Ramos (cell line): ENCODE measurements at regions not wholly inside any gene's neighbourhood (a gene's known extent, or its start where the extent isn't known, plus 50 kb on each side); places are given as distances from the start of the nearest gene placed in this dataset.

Experiments used
- in situ Hi-C: fragments of 300-500 bp; cut with MboI; formaldehyde crosslinking; loops from one replicate; pipeline ENCODE4 v1.14.3; 2022; ENCODE audit warnings: low sequenced_read_pairs; ENCODE audit not compliant: unreplicated experiment

- in situ Hi-C loops, result no loop called here
Observed at GRCh38 chr2:150752229-150752628, 264.8 kb upstream of the RND3 start.

GRCh38 chr2:150750720-150751119 is 263.3 kb upstream of the RND3 start:
- in situ Hi-C loops, result no loop called here

GRCh38 chr2:150742094-150742493 is 254.6 kb upstream of the RND3 start:
- in situ Hi-C loops, result no loop called here

DNA sequence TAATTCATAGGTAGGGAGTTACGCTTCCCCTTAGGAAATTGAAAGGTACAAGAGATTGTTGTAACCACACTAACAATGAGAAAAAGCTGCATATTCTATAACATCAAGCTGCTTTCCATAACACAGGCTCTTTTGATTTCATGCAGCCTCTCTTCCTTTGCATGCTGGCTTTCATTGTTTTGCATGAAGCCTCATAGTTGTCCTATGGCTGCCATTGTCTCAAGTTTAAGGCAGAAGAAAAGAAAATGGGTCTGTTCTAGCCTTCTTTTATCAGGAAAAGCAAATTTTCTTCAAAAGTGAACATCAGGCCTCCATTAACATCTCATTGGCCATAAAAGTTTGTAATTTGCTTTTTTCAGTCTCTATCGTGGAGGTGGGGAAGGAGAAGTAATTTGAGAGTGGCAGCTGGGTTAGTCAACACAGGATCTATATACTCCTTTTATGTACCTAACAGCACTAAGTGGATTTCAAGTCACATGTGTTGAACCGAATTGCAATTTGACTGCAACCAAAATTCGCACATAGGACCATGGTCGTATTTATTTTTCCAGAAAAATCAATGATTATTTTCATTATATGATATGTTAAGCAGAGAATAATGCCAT is 248.5 kb upstream of the RND3 start:
- in situ Hi-C loops, result no loop called here

DNA sequence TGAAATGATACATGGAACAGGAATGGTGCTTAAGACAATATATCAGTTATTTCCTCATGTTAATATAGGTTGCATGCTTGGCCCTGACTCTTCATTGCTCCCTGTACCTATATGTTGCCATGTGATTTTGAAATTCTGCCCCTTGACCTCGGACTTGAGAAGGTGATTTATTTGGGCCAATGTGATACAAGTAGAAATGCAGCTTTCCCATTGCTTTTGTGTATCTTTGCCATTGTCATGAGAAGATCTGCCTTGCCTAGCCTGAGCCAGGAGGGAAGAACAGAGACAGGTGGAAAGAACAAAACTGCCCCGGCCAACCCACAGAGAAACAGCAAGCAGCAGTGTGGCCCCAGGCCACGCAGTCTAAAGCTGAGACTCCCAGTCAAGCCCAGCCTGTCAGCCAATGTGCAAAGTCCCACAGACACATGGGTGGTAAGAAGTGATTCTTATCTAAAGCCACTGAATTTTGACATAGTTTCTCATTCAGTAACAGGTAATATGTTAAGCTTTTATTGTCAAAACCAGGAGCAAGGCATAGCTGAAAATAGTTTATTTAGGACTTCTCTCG is 245.7 kb upstream of the RND3 start:
- in situ Hi-C loops, result no loop called here

- in situ Hi-C loops, result no loop called here
Observed at GRCh38 chr2:150732491-150732890, 245.0 kb upstream of the RND3 start.

DNA sequence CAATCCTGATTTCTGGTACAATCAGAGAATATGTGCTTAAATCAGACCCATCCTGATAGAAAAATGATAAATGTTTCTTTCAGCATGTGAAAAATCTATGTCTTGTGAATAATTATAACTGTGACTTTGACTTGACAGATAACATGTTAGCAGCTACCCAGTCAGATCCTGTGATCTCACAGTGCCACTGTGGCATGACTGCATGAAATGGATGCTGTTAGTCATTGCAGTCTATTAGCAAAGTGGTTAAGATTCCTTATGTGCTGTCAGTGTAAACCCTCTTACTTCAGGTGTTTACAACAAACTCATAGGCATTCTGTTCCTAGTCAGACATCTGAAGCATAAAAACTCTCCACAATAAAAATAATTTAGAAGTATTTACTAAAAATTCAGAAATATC is 244.6 kb upstream of the RND3 start:
- in situ Hi-C loops, result no loop called here

DNA sequence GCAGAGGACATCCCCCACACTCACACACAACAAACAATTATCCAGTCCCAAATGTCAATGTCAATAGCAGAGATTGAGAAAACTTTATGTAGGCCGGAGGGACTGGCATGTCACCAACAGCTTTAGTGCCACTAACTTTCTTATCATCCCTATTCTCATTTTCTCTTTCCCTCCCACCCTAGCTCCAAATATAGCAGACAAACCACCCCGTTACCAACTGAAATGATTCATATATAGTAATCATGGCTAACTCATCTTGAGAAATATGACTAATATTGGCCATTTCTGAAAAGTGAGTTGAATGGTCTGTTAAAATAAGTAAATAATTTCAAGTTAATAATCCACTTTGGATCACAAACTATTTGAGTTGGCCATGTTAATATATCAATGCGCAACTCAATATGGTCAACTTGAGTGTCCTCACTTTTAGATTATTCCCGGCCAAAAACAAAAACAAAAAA is 242.1 kb upstream of the RND3 start:
- in situ Hi-C loops, result no loop called here

DNA sequence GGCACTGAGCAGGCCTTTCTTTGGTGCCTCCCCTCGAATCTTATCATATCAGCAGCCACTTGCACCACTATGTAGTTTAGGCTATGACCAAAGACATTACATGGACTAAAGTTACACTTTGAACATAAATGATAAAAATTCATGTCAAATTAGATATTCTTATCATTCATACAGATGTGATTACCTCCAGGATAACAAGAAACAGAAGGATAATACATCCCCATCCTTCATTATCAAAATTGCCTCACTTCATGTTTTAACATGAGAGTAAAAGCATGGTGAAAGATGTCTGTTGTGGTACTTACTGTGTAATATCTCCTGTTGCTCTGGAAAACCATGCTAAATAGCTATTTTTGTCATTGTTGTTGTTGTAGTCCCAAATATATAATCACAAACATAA is 230.8 kb upstream of the RND3 start:
- in situ Hi-C loops, result no loop called here

DNA sequence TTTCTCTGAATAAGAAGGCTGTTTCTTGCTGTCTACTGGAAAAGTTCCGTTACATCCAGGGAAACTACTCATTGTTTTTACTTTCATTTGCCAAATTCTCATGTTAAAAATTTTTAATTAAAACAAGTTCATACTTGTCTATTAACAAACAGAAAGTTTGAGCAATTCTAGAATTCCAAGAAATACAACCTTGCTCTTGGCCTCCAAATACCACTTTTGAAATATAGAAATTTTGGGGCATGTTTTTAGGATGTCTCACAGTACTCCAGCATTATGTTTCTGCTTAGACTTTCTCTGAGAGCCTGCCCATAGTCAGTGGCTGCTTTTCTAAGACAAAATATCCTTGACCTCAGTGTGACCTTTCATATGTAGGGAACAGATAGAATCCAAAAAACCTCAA is 228.7 kb upstream of the RND3 start:
- in situ Hi-C loops, result no loop called here

DNA sequence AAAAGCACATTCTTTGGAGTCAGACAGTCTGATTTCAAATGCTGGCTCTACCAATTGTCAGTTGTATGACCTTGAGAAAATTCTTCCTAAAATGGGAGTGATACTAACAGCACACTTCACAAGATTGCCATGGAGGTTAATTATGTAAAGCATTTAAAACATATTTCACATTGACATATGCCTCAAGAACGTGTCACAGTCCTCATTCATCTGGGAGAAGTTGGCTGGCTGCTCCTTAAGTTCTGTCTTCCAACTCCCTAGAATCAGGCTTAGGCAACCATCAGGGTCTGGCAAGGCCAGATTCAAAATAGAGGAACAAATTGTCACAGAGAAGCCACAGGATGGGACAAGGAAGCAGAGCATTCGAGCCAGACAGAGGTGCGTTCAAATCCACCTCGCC is 228.0 kb upstream of the RND3 start:
- in situ Hi-C loops, result no loop called here

- in situ Hi-C loops, result no loop called here
Observed at GRCh38 chr2:150710916-150711315, 223.4 kb upstream of the RND3 start.

GRCh38 chr2:150710041-150710440 is 222.6 kb upstream of the RND3 start:
- in situ Hi-C loops, result no loop called here

DNA sequence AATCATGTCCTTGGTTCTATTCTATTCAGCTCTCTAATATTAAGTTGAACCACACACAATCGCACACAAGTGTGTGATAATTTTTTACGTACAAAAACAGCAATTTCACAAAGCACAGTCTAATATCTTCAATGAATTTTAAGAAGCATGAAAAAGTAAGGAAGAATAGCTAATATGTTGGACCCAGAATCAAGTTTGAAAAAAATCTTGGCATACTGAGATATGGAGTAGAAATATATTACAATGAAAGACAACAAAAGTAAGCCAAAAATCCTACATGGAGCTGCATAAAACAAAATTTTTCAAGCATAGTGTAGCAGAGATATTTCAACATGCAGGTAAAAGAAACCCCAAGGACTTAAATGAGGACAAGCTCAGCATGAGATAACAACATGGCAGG is 219.1 kb upstream of the RND3 start:
- in situ Hi-C loops, result no loop called here

DNA sequence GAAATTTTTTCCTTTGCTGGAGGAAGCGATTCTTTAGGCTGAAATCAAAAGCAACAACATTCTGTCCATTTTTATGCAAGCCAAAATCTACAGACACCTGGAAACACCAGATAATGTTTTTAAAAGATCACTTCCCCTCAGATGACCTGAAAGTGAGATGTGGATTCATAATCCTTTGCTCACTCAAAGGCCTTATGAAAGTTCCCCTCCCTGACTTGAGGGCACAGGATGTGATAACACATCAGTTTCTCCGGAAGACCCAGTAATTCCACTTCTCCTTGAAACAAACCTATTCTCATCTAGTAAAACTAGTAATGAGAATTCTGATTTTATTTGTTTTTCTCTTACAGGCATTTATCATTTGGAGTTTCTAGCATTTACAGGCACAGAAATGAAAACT is 218.3 kb upstream of the RND3 start:
- in situ Hi-C loops, result no loop called here

DNA sequence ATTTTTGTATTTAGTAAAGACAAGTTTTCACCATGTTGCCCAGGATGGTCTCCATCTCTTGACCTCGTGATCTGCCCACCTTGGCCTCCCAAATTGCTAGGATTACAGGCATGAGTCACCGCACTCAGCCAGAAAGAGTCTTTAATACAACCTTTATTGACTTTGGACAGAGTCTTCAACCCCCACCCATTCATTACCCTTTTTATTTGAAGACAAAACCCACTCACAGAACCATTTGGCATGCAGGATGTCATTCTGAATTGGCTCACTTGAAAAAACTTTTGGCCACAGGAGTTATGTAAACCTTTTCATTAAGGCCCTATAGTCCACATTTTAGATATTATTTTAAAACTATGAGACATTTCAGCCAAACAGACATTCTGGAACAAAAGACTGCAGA is 217.9 kb upstream of the RND3 start:
- in situ Hi-C loops, result no loop called here

GRCh38 chr2:150702791-150703190 is 215.3 kb upstream of the RND3 start:
- in situ Hi-C loops, result no loop called here

- in situ Hi-C loops, result no loop called here
Observed at GRCh38 chr2:150700666-150701580, 213.5 kb upstream of the RND3 start.

DNA sequence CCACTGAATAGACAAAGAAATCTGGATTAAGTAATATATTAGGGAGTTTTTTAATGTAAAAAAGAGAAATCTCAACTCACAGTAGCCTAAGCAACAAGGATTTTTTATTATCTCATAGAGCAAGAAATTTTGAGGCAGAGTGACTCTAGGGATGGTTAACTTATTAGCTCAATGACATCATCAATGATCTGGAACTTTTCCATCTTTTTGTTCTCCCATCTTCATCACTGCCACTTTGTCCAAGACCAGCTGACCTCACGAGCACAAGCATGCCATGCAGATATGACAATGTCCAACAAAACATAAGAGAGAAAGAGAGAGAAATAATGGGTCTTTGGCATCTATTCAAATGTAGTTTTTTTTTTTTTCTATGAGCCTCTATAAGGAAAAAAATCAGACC is 211.8 kb upstream of the RND3 start:
- in situ Hi-C loops, result no loop called here

- in situ Hi-C loops, result no loop called here
Observed at GRCh38 chr2:150698016-150698661, 210.7 kb upstream of the RND3 start.

GRCh38 chr2:150697596-150697995 is 210.1 kb upstream of the RND3 start:
- in situ Hi-C loops, result no loop called here
